T1000 (cell line): ENCODE measurements at regions not wholly inside any gene's neighbourhood (a gene's known extent, or its start where the extent isn't known, plus 50 kb on each side); places are given as distances from the start of the nearest gene placed in this dataset.

Experiments
- DNase-seq: peaks from one replicate; lab custom pipeline; 2025; ENCODE audit warnings: mixed read lengths; lab: John Stamatoyannopoulos, UW

DNA sequence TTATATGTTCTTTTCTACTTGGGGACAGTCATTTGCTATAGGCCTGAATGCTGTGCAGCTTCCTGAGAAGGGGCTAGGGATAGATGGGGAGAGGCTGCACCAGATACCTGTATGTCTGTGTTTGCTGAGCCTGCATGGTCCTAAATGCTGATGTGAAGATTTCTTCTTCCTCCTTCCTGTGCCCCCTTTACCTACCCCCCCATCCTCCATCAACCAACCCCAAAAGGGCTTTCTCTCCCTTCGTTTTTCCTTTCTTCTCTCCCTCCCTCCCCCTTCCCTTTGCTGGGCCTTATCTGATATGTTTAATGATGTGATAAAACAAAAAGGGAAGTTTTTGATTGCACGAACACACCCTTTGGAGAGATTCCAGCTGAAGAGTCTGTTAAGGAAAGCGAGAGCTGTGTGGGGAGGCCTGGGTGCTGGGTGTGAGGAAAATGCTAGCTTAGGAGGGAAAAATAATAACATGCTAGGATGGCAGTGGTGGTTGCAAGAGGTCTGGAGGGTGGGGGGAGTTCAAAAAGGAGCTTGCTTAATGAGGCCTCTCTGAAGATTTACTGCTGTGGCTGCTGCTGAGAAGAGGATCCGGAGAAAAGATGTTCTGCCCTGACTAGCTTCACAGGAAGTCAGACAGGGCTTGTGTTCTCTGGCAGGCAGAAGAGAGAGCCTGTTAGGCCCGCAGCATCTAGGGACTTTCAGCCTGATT is 101.8 kb downstream of the SAMD9 start:
- no peak for DNase-seq

DNA sequence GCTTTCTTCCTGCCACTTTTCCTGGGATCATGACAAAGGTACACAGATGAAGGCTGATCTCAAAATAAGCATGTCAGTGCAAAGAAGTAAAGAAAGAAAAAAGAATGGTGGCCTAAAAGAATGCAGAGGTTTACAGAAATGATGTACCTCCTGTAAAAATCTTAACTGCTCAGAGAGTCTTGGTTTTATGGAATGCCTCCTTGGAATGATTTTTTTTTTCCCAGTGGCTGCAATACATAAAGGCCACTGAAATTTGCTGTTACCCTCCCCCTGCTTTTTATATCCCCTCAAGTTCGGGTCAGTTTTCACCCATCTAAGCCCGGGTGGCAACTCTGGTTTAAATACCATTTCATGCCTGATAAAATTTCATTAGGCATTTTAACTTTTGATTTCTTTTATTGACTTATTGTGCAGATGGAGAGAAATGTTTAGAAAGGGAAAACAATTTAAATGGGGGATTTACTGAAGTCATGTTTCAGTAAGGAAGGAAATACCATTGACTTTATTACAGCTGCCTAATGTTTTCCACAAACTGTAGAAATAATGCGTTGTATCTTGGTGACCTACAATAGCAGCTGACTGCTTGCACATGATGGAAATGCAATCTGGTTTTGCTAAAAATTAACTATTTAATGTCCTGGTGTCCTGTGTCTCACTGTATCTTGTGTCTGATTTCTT is 102.5 kb downstream of the SAMD9 start:
- no peak for DNase-seq

DNA sequence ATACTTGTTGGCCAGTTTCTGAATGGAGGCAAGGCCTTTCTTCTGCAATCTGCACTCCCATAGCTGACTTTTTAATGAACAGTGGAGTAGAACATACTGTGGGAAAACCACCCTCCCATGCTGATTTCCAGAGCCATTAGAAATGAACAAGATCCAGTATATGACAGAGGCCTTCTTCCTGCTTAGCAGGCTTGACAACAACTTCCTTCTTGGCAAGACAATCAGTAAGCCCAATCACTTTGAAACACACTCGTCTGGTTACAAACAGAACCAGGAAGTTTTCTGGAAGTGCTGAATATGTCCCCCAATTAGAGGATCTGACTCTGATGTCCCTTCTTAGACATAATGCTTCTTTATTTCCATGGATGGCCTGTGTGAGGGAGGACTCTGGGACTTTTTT is 103.4 kb downstream of the SAMD9 start:
- no peak for DNase-seq

DNA sequence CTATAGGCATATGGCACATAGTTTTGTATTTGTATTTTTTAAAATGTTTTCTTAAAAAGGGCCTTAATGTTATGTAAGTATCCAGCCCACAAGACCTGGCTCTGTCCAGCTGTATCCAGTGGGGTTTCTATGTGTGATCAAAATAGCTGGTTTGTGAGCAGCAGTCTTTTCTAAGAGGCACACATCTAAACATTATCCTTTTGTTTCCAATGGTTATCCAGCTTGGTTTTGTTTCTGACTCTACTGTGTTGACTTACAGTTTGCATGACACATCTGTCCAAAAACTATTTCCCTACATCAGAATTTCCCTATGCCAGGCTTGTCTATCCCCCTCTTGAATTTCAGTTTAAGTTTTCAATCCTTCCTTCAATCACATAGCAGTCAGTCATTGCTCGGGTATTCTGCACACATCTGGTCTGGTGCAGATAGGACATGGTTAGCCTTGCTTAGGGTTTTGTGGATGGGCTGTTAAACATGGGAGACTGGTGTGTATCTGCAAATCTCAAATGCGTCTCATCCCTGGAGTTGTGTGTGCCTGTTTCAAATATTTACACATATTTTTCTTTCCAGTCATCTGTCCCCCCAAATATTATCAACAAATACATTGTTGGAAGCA is 104.2 kb downstream of the SAMD9 start:
- DNase-seq = no peak

DNA sequence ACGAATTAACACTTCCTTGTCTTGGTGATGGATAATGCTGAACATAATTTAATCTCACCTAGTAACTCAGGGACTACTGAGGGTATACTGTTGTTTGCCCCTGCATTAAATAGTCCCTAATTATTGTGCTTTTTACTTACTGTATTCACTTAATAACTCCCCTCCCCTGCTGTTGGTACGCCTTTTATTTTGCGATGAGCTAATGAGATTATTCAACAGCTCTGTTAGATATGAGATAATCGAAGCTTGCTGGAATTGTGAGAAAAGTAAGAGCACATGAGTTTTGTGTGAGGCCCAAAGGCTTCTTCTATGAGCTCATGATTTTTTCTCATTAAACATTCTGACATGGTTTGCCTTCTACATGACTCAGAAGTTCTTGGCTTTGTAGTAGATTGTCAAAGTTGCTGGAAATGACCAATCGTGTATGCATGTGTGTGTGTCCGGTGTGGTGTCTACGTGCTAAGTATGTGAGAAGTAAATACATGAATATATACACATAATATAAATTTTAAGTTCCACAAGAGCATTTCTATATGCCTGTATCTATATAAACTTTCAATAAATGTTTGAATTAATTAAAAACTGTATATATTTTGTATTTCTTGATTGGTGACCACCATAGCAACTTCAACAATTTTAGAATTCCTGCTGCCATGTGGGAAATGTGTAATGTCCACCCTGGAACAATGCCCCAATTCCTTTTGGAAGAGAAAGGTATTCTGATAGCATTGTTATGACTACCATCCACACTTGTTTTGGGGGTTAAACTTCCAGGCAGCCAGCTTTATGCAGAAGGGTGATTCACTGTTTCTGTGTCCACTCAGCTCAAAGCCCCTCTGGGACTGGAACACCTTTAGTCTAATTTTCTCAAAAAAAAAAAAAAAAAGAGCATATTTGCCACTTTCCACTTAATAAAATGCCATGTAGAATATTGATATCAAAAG is 106.2 kb downstream of the SAMD9 start:
- DNase-seq = no peak

DNA sequence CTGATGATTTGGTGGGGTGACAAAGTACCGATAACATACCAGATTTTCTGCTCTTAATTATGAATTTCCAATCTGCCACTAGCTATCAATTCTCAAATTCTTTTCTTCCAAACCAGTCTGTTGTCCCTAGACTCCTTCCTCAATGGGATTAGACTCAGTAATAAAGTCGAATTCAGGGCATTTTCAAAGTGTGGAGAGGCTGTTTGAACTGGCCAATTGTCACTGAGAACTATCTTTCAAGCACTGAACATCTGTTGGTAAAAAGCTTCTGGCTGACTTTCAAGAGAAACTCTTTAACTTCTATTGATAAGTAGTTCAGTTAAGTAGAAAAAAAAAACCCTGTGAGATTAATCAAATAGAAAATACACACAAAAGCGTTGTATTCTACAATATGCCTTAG is 108.9 kb downstream of the SAMD9 start:
- DNase-seq = no peak

DNA sequence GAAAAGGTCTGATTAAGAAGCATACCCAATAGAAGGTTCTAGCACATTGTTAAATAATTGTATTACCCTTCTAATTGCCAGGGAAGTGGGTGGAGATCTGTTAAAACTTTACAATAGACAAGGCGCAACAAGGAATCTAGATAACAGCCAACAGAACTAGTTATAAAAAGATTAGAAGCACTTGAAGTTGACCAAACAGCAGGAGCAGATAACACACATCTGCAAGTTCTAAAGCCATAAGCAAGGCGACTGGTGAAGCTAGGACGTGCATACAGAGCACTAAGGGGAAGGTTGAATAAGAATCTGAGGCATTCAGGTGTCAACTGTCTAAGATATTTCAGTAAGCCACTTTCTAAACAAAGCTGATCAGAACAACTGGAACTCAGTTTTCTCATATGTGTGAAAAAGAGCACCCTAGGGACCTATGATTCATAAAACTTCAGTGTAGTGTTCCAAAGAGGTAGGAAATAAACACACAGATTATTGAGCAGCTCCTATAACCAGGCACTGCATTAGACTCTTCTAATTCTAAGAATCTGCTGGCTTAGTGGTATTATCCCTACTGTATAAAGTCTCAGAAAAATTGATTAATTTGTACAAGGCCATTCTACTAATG is 111.2 kb downstream of the SAMD9 start:
- DNase-seq = no peak

DNA sequence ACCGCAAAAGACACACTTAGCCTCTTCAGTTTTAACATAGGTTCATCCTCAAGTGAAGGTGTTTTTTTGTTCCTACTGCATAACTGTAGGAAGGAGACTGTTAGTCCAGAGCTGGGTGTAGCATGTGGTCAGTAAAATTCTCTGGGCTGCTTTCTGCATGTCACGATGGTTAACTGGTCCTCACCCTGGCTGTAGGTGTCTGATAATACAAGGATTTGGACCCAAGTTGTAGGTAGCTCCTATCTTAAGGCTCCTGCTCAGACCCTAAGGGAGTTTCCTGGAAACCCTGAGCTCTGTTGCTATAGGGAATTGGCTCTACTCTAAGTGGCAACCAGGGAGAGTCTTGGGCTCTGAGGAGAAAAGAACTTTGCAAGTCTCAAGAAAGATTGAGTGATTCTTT is 112.9 kb downstream of the SAMD9 start:
- DNase-seq = no peak

DNA sequence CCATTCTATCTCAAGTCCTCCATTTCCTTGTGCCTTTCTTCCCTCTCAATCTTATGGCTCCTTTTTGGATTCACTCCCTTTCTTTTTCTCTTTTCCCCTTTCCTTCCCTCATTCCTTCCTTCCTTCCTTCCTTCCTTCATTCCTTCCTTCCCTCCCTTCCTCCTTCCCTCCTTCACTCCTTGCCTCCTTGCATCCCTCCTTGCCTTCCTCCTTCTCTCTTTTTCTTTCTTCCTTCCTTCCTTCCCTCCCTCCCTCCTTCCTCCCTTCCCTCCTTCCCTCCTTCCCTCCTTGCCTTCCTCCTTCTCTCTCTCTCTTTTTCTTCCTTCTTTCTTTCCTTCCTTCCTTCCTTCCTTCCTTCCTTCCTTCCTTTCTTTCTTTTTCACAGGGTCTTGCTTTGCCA is 120.1 kb downstream of the SAMD9 start:
- no peak for DNase-seq

DNA sequence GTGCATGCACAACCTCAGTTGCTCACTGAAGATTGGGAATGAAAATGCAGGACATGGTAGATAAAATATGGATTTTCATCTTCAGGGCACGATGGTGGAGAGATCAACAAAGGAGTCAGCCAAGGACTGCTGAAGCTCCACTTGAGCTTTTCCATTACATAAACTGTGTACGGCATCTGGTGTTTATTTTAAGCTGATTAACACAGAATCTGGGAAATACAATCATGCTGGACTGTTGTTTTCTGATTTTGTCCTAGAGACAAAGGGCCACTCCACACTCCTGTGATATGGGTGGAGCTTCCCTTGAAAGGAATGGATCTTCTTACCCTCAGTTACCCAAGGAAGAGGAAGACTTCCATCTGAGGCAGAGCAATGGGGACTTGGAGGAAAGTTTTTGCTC is 120.6 kb downstream of the SAMD9 start:
- no peak for DNase-seq

DNA sequence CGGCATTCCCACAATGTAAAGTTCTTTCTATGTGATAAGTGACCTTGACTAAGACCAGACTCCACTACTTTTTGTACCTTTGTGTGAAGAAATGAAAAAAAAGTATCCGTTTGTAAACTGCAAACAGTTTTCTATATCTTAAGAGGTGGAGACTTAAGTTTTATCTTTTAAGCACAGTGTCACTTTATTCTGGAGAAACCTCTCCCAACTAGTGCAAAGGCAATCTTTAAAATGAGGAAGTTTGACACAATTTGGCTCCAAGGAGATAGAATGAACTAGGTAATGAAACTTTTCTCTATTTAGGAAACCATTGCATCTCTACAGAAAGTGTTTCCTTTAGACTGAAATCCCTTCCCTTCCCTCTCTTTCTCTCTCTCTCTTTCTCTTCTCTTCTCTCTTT is 122.9 kb downstream of the SAMD9 start:
- no peak for DNase-seq

DNA sequence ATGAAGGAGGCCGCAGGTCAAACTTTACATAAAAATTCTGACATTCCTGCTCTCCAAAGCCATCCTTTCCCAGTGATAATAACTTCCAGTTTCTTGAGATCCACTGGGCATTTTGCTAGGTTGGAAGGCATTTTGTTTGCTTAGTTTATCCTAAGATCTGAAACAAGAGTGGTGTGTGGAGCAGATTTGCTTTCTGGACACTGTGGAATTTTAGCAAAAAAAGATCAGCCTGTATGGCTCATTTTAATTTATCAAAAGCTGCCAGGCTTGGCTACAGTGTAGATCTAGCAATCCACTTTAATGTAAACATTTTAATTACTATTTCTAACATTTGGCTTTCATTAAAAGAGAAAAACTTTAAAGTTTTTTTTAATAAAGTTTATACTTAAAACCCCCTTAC is 124.8 kb downstream of the SAMD9 start:
- no peak for DNase-seq

DNA sequence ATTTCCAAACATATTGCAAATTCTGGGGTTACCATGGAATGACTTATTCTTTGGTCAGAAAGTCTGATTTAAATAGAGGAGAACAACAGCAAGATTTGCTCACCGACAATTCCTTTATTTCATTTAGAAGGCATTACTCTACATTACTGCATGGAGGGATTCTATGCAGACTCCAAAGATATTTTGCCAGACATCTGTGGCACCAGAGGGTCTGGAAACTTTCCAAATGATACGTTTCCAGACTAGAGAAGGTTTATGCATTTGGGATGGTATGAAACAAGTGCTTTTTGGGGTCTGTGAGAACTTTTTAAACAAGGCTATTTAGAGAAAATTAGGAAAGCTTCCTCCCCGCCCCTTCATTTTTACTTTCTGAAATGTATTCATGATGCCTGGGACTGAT is 125.3 kb downstream of the SAMD9 start:
- no peak for DNase-seq

DNA sequence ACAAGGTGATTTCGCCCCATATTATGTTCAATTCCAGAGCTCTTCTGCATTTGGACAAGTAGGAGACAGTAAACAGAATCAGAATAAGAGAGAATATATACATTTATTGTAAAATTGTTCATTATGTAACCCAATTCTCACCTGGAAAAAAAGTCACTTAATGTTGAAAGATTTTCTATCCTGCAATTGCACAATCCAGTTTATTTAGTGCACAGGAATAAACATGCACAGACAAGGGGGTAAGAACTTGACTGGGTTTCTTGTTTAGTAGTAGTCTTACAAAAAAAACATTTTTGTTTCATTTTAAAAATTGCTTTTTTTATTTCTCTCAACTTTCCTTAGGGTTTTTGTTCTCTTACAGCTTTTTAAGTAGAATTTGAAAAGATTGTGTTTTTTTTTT is 126.6 kb downstream of the SAMD9 start:
- DNase-seq = no peak

DNA sequence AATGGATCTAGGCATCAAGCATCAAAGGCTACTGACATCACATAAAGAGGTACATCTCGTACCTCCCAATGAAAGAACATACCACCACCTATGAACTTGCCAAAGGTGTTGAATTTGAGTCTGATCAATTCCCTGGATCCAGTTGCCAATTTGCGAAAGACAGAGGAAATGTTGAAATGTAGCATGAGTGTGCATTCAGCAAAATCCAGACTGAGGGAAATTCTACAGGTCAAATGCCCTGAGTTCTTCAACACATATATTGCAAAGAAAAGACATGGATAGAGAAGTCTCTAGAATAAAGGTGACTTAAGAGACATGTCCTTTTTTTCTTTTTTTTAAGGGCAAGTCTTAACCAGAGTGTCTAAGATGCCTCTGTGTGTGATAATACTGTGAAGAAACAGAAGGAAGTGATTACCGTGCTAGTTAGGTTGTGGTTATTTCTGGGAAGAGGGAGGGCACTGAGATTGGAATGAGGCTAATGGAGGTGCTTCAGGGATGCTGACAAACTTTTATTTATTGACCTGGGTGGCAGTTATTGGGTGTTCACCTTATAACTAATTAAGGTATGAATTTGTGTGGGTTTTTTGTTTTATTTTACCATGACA is 128.7 kb downstream of the SAMD9 start:
- no peak for DNase-seq

DNA sequence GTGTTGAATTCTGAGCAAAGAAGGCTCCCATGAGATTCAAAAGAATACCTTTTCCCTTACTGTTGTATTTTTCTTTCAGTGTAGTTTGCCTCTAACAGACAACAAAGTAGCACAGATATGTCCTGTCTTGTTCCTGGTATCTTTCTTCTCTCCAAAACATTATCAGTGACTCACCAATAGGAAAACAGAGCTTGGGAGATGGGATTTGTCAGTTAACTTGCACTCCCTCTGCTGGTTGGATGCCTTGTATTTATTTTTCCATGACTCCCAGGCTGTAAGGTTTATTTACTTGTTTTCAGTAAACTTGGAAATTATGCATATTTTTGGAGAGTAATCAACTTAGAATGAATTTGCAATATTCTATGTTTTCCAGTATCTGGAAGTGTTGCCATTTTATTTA is 129.7 kb downstream of the SAMD9 start:
- no peak for DNase-seq

DNA sequence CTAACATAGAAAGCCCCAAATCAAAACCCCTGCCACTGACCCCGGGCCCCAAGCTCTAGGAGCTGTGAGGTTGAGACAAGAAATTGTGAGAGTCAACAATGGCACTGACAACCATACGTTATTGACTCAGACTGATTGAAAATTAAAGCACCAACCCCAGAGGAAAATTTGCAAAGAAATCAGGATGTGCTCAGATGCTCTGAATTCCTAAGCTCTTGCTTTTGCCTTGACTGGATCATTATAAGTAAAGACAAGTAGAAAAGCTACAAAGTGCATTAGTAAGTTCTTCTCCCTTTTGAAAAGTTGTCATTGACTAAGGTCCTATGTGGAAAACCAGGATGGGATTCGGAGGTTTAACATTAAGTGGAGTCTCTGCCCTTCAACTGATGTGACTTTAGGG is 130.2 kb downstream of the SAMD9 start:
- no peak for DNase-seq

DNA sequence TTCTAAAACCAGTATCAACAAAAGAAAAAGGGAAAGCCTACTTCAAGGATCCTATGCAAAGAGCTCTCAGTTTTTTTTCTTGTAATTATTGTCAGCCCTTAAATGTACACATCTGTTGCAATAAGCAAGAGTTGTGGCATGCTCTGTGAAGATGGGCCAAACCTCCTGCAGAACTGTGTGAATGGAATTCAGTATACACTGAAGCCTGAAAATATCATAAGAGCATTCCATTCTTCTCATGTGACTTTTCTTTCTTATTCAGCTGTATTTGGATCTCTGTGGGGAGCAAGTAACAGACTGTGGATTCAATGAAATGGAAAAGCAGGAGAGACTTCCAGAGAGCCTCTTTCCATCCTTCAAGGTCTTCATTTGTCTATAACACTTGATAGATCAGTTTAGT is 130.7 kb downstream of the SAMD9 start:
- DNase-seq = no peak

DNA sequence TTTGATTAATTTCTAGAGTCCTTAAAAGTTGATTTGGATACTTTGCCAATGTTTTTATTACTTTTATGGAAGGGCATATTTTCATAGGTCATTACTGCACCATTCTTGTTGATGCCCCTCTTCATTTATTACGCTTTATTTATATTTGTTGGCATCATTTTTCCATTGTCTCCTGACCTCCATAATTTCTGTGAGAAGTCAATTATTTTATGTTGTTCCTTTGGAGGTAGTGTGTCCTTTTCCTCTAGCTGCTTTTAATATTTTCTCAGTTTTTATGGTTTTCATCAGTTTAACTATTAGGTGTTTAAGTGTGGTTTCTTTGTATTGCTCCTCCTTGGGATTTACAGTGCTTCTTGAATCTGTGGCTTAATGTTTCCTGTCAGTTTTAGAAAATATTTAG is 134.9 kb downstream of the SAMD9 start:
- no peak for DNase-seq

DNA sequence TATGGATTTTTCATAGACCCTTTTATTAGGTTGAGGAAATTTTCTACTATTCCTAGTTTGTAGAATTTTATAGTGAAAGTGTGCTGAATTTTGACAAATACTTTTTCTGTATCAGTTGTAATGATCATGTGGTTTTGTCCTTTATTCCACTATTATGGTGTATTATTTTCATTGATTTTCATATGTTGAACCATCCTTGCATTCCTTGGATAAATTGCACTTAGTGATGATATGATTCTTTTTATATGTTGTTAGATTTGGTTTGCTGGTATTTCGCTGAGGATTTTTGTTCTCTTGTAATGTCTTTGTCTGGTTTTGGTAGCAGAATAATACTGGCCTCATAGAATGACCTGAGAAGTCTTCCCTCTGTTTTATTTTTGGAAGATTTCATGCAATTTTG is 140.6 kb upstream of the CDK6 start:
- no peak for DNase-seq

DNA sequence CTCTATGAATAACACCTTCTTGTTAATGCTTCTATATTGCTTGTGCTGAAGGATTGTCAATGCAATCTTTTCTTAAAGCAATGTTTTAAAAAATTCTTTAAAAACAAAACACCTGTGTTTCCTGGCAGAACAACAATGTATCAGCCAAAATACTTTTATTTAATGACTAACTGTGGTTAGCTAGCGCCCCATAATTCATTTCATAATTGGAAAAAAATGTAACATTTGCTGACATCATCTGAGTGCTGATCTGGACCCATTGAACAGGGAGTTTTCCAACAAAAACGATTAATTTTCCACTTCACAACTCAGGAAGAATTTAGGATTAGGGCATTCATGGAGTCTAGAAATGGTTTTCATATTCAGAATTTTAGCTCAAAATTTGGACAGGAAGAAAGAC is 137.6 kb upstream of the CDK6 start:
- no peak for DNase-seq

DNA sequence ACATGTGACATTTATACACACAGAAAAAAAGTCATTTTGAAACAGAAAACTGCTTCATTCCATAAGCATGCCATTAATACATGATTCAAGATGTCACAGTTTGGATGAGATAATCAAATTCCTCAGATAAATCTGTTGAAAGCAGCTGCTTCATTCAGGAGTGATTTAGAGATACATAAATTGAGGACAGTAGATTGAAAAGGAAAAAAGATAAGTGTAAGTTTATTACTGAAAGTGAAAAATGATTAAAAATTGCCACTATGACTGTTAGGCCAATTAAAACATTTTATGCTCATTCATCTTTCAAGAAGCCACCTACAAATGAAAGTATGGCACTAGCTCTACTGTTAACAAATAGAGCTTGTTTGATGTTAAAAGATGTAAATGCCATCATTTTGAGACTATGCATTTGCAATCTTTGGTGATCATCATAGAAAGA is 136.9 kb upstream of the CDK6 start:
- DNase-seq = no peak
